ENCODE measurements at regions not wholly inside any gene's neighbourhood (a gene's known extent, or its start where the extent isn't known, plus 50 kb on each side); places are given as distances from the start of the nearest gene placed in this dataset.

DNA sequence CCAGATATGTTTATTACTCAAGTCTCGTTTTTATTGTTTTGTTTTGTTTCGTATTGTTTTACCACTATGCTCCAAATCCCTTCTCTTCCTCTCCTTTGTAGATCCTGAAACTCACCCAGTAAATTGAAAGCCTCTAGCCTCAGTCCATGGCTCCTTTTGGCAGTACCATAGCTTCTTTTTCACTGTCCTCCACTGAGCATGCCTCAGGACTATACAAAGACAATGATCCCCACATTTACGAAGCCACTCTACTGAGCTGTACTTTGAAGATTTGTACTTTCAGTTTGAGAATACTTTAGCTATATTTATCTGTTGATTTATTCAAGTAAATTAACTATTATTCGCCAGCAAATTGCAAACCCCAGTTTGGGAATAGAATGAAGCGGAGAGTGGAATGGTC is 159.1 kb upstream of the SLITRK3 start:
- TF ChIP-seq, protein P1, sequence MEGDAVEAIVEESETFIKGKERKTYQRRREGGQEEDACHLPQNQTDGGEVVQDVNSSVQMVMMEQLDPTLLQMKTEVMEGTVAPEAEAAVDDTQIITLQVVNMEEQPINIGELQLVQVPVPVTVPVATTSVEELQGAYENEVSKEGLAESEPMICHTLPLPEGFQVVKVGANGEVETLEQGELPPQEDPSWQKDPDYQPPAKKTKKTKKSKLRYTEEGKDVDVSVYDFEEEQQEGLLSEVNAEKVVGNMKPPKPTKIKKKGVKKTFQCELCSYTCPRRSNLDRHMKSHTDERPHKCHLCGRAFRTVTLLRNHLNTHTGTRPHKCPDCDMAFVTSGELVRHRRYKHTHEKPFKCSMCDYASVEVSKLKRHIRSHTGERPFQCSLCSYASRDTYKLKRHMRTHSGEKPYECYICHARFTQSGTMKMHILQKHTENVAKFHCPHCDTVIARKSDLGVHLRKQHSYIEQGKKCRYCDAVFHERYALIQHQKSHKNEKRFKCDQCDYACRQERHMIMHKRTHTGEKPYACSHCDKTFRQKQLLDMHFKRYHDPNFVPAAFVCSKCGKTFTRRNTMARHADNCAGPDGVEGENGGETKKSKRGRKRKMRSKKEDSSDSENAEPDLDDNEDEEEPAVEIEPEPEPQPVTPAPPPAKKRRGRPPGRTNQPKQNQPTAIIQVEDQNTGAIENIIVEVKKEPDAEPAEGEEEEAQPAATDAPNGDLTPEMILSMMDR (conservative IDR thresholded peaks at IDR 0.05; ENCODE audit: low read depth, low read length), result no peak
- no peak for TF ChIP-seq RAD21 (IDR thresholded peaks at IDR 0.05; ENCODE audit: low read length)
- no peak for TF ChIP-seq CEBPB (IDR thresholded peaks at IDR 0.05; ENCODE audit: low read depth, low read length)
- no peak for TF ChIP-seq POLR2A (IDR thresholded peaks at IDR 0.05; ENCODE audit: low read depth, low read length)
- TF ChIP-seq MAFK (IDR thresholded peaks at IDR 0.05; ENCODE audit: low read depth, low read length), result no peak

Data from IMR-90 (cell line).